Stomach (tissue), 8 donors: ENCODE measurements at regions not wholly inside any gene's neighbourhood (a gene's known extent, or its start where the extent isn't known, plus 50 kb on each side); places are given as distances from the start of the nearest gene placed in this dataset.
A peak's percentile ranks its signal among the peaks of the same experiment; 100 is the strongest.
"Not testable (repeated sequence)": the region's sequence is repeated elsewhere in the genome, so short reads cannot be mapped to it uniquely, and the experiment has no call there.

Experiments used
- DNase-seq, 2 donors: peaks; one replicate each; pipeline versions ENCODE4 v3.0.0 to v3.0.0-alpha.2; 2013 to 2019
- H3K27ac ChIP-seq, 5 donors: fragments of 200-600 bp in 4 of 5; sonication (generic) in 4 of 5; one replicate each; pipeline ENCODE4 v1.5.1; 2013 to 2019; ENCODE audit warnings: mild to moderate bottlenecking in 1 of 5, moderate library complexity in 1 of 5
- H3K27me3 ChIP-seq, 3 donors: fragments of 200-600 bp; sonication (generic); one replicate each; pipeline ENCODE4 v1.5.1; 2017 to 2019; ENCODE audit warnings: mixed run types in 1 of 3
- H3K36me3 ChIP-seq, 4 donors: fragments of 200-600 bp; sonication (generic); 1 replicate in 3 of 4; 2 replicates in 1 of 4; pipeline ENCODE4 v1.5.1; 2016 to 2019
- H3K4me1 ChIP-seq, 4 donors: fragments of 200-600 bp; sonication (generic); one replicate each; pipeline ENCODE4 v1.5.1; 2016 to 2019
- H3K4me3 ChIP-seq, 4 donors: fragments of 200-600 bp; sonication (generic) in 3 of 4; one replicate each; pipeline ENCODE4 v1.5.1; 2016 to 2019; ENCODE audit warnings: mild to moderate bottlenecking in 1 of 4
- H3K9me3 ChIP-seq, 4 donors: fragments of 200-600 bp; sonication (generic); one replicate each; pipeline ENCODE4 v1.5.1; 2016 to 2019
- EP300 ChIP-seq: sonication (generic); formaldehyde crosslinking; IDR thresholded peaks from one replicate; pipeline ENCODE4 v1.6.1; 2017; ENCODE audit warnings: antibody characterized with exemption
- POLR2A ChIP-seq, 4 donors: fragments of 450-650 bp; IDR thresholded peaks; one replicate each; pipeline ENCODE4 v1.6.1; 2016; ENCODE audit warnings: antibody characterized with exemption in 4 of 4, control low read depth in 2 of 4, mild to moderate bottlenecking in 1 of 4, moderate library complexity in 1 of 4
- POLR2AphosphoS5 ChIP-seq, 3 donors: sonication (generic); formaldehyde crosslinking; IDR thresholded peaks; one replicate each; pipeline ENCODE4 v1.6.1; 2016; ENCODE audit warnings: antibody characterized with exemption in 3 of 3
- WGBS, 5 donors: extraction: QIAGEN DNeasy Blood & Tissue Kit in 3 of 5; methylation state at CpG; one replicate each; pipeline versions ENCODE4 v1.1.5 to v1.1.7; 2013 to 2018; 5-methylcytosine and 5-hydroxymethylcytosine counted together
- intact Hi-C: fragments of 100-400 bp; cut with DNase I; formaldehyde crosslinking; loops from one replicate; pipeline ENCODE4 v1.15.1; 2023; ENCODE audit warnings: low total_unique reads
- TF ChIP-seq, protein P1 (sequence below), 7 experiments: fragments of 450-650 bp in 4 of 7; fragments of 200-600 bp in 3 of 7; sonication (generic) in 3 of 7; IDR thresholded peaks; one replicate each; pipeline ENCODE4 v1.5.1; 2016 to 2019; ENCODE audit warnings: antibody characterized with exemption in 7 of 7, control low read depth in 2 of 7, mild to moderate bottlenecking in 1 of 7
- donor health status: healthy with polysubstance abuse.
- donor health status: Bipolar disorder and iron deficiency.
- donor health status: healthy.

DNA sequence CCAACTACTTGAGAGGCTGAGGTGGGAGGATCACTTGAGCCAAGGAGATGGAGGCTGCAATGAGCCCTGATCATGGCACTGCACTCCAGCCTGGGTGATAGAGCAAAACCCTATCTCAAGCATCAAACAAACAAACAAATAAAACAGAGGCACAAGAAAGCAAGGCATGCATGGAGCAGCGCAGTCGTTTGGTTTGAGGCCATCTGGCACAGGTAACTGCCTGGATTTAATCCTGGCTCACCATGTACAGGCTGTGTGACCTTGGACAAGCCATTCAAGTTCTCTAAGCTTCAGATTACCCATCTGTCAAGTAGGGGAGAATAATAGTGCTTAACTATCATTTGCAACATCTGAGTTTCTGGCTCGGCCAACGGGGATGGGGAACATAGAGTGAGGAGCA, 270.3 kb upstream of the TEKT4 start:
- H3K36me3 ChIP-seq, H3K4me1 ChIP-seq, intact Hi-C loops, H3K4me3 ChIP-seq, H3K27me3 ChIP-seq, DNase-seq, H3K27ac ChIP-seq, H3K9me3 ChIP-seq: not testable (repeated sequence)
- 89 to 96% (median 91%) methylated on average over 4 of the region's 4 CpGs for WGBS, 5 donors

DNA sequence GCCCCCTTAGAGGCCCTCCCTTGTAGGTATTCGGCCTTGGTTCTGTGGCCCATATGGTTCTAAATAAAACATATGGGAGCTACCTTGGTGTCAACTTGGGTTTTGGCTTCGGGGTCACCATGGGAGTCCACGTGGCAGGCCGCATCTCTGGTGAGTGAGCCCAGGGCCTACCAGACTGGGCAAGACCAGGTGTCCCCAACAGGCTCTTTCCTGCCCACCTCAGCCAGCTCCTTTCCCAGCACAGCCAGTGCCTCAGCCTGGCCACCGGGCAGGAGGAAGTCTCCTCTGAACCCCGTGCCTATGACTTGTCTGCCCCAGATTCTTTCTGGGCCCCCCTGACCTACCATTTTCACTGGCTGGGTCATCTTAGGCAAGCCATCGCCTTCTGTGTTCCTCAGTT, 268.8 kb upstream of the TEKT4 start:
- H3K27me3 ChIP-seq: no peaks in the 10 kb centered on the region
- no peak overlapping the region for H3K4me3 ChIP-seq
- intact Hi-C loops: no loop called here
- no peaks in the 10 kb centered on the region for H3K9me3 ChIP-seq
- TF ChIP-seq POLR2A (IDR thresholded peaks at IDR 0.05) (no peak), POLR2AphosphoS5 (IDR thresholded peaks at IDR 0.05) (no peak), EP300 (no peak)
- TF ChIP-seq, protein P1, sequence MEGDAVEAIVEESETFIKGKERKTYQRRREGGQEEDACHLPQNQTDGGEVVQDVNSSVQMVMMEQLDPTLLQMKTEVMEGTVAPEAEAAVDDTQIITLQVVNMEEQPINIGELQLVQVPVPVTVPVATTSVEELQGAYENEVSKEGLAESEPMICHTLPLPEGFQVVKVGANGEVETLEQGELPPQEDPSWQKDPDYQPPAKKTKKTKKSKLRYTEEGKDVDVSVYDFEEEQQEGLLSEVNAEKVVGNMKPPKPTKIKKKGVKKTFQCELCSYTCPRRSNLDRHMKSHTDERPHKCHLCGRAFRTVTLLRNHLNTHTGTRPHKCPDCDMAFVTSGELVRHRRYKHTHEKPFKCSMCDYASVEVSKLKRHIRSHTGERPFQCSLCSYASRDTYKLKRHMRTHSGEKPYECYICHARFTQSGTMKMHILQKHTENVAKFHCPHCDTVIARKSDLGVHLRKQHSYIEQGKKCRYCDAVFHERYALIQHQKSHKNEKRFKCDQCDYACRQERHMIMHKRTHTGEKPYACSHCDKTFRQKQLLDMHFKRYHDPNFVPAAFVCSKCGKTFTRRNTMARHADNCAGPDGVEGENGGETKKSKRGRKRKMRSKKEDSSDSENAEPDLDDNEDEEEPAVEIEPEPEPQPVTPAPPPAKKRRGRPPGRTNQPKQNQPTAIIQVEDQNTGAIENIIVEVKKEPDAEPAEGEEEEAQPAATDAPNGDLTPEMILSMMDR (IDR thresholded peaks at IDR 0.05): no peak
- no peak for DNase-seq
- H3K4me1 ChIP-seq: no peaks in the 10 kb centered on the region
- H3K27ac ChIP-seq: no peak overlapping the region
- 76 to 85% (median 84%) methylated on average over 7 of the region's 7 CpGs for WGBS, 5 donors
- H3K36me3 ChIP-seq: no peaks in the 10 kb centered on the region

DNA sequence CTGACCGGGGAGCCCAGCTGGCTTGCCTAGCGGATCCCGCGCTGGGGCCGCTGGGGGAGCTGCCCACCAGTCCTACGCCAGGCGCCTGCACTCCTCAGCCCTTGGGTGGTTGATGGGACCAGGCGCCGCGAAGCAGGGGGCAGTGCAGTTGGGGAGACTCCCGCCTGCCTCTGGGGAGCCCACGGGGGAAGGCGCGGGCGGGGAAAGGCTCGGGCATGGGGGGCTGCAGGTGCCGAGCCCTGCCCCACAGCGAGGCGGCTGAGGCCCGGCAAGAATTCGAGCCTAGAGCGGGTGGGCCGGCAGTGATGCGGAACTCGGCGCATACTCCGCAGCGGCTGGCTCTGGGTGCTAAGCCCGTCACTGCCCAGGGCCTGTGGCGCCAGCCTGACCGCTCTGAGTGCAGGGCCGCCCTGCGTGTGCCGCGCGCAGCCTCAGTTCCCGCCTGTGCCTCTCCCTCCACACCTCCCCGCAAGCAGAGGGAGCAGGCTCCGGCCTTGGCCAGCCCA, 249.1 kb upstream of the TEKT4 start:
- Histone ChIP-seq H3K9me3 (peaks cover 0 to 16% (median 9%) of the 10 kb centered on the region in 4 donors), H3K36me3 (no peaks in the 10 kb centered on the region), H3K27ac (no peak overlapping the region), H3K4me3 (no peak overlapping the region), H3K27me3 (peaks cover 0 to 9% (median 0%) of the 10 kb centered on the region in 3 donors), H3K4me1 (no peaks in the 10 kb centered on the region)
- no peak for DNase-seq
- intact Hi-C loops: no loop called here
- TF ChIP-seq POLR2AphosphoS5 (IDR thresholded peaks at IDR 0.05) (no peak), EP300 (no peak), POLR2A (IDR thresholded peaks at IDR 0.05) (no peak)
- TF ChIP-seq, protein P1 (IDR thresholded peaks at IDR 0.05): no peak
- WGBS, 5 donors: 52 to 83% (median 62%) methylated on average over 21 to 39 of the region's 39 CpGs

DNA sequence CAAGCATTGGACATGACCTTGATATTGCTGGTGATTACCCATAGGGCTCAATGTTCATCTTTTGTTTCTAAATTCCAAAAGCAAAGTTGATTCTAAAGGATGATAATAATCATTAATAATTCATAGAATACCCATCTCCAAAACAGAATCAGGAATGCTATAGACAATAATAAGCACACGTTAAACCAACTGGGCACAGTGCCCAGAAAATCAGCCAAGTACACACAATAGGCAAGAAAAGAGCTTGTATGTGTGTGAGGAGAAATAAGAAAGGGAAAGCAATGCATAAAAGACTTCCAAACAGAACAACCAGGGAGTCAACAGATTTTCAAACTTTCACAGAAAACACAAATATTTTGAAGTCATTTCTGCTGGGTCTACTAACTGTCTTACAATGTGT, 242.3 kb upstream of the TEKT4 start:
- H3K4me1 ChIP-seq, H3K9me3 ChIP-seq, H3K4me3 ChIP-seq, H3K27ac ChIP-seq, H3K36me3 ChIP-seq, DNase-seq, H3K27me3 ChIP-seq, intact Hi-C loops: not testable (repeated sequence)
- WGBS, 5 donors: 15 to 35% (median 19%) methylated on average over 1 of the region's 1 CpG

DNA sequence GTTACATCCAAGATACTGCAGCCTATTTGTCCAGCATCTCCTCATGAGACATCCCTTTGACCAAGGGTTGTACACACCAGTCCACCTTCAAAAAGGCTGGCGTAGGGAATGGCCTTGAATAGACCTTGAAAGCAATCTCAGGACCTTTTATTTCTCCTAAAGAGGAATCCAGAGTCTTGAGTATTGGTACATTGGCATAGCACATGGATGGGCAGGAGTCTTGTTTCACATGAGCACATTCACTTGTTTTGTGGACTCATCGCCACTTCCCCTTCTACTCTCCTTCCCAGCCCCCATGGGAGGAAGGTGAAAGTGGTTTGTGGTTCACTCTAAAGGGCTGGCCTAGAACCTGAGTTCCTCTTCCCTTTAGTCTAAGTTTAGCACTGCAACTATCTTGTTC, 229.8 kb upstream of the TEKT4 start:
- 58 to 77% (median 69%) methylated on average over 1 to 2 of the region's 2 CpGs for WGBS, 5 donors

DNA sequence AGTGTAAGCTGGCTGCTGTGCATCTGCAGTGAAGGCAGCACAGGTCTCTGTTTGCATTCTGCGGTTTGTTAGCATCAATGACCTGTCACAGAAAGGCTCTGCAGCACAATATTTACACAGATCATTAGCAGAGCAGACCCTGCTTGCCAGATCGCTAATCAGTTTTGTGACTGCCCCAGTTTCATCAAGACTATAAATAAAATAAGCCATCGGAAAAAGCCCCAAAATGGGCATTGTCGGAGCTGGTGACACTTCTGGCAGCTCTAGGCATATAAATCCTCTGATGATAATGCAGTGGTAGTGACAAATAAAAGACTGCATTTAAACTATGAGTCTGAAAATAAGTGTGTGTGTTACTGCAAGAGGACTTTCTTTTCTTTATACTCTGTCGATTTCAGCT, 219.1 kb upstream of the TEKT4 start:
- H3K36me3 ChIP-seq, intact Hi-C loops, H3K27me3 ChIP-seq, H3K9me3 ChIP-seq, H3K4me1 ChIP-seq, H3K4me3 ChIP-seq, H3K27ac ChIP-seq, DNase-seq: not testable (repeated sequence)
- 56 to 78% (median 66%) methylated on average over 5 of the region's 5 CpGs for WGBS, 5 donors

More for the DNA sequence above, 229.8 kb upstream of the TEKT4 start:
- H3K9me3 ChIP-seq, DNase-seq, H3K4me3 ChIP-seq, H3K27me3 ChIP-seq, intact Hi-C loops, H3K27ac ChIP-seq, H3K4me1 ChIP-seq, H3K36me3 ChIP-seq: not testable (repeated sequence)

DNA sequence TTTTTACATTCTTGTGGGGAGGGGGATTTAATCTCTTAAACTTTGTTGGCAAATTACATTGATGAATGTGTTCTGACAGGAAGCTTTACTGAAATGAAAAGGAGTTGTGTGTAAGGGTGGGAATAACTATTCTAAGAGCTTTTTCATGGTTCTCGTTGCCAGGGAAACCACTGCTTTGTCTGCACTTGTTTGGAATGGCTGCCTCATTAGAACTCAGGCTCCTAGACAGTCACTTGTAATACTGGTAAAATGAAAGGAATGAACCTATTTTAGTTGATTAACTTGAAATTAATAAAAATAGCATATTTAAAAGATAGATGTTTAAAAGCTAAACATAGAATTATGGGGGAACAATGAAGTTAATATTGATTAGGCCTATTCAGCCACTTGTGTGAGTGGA, 201.4 kb upstream of the TEKT4 start:
- H3K27me3 ChIP-seq, H3K9me3 ChIP-seq, H3K27ac ChIP-seq, intact Hi-C loops, H3K4me3 ChIP-seq, H3K36me3 ChIP-seq, H3K4me1 ChIP-seq: not testable (repeated sequence)
- WGBS, 5 donors: 28 to 50% (median 43%) methylated on average over 1 of the region's 1 CpG
- peak in 1 of 2 donors; percentile 1 for DNase-seq

DNA sequence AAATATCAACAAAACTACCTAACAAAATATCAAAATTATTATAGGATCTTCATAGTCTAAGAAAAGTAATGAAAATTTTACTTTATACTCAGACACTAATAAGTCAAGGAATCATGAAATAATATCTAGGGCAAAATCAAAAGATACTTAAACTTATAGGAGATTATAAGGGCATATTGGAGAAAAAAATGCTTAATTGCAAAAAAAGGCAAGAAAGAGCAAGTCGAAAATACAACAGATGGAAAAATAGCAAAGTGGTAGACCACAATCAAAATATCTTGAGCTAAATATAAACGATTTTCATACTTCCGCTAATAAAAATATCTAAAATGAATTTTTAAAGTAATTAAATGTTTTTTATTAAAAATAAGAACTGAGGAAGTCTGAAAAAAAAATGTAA, 177.0 kb upstream of the TEKT4 start:
- 82 to 89% (median 87%) methylated on average over 3 of the region's 3 CpGs for WGBS, 5 donors
- H3K27me3 ChIP-seq, H3K4me1 ChIP-seq, intact Hi-C loops, H3K27ac ChIP-seq, DNase-seq, H3K9me3 ChIP-seq, H3K4me3 ChIP-seq, H3K36me3 ChIP-seq: not testable (repeated sequence)

DNA sequence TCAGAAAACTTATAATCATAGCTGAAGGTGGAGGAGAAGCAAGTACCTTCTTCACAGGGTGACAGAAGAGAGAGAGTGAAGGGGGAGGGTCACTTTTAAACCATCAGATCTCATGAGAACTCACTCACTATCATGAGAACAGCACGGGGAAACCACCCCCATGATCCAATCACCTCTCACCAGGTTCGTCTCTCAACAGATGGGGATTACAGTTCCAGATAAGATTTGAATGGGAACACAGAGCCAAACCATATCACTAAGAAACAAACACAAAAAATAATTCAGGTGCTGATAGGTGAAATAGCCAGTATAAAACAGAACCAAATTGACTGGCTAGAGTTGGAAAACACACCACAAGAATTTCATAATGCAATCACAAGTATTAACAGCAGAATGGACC, 162.2 kb upstream of the TEKT4 start:
- H3K36me3 ChIP-seq, intact Hi-C loops, H3K4me3 ChIP-seq, H3K27ac ChIP-seq, H3K4me1 ChIP-seq, H3K9me3 ChIP-seq, H3K27me3 ChIP-seq, DNase-seq: not testable (repeated sequence)
- 16 to 30% (median 24%) methylated on average over 2 of the region's 2 CpGs for WGBS, 5 donors
